Adrenal gland (tissue), 9 donors: ENCODE measurements at regions not wholly inside any gene's neighbourhood (a gene's known extent, or its start where the extent isn't known, plus 50 kb on each side); places are given as distances from the start of the nearest gene placed in this dataset.

ENCODE experiments used
- DNase-seq, 7 donors: peaks; one replicate each; pipeline ENCODE4 v3.0.0-alpha.2; 2019 to 2020
- H3K27ac ChIP-seq, 5 donors: fragments of 200-600 bp; sonication (generic) in 4 of 5; 1 replicate in 3 of 5; 2 replicates in 2 of 5; pipeline versions ENCODE4 v1.5.1 to v1.8.0; 2016 to 2020; ENCODE audit warnings: mild to moderate bottlenecking in 1 of 5
- H3K27me3 ChIP-seq: fragments of 200-600 bp; 2 replicates; pipeline ENCODE4 v1.8.0; 2021
- H3K36me3 ChIP-seq, 2 donors: fragments of 200-600 bp; replicated peaks in 1 of 2; 1 replicate in 1 of 2; 2 replicates in 1 of 2; pipeline versions ENCODE4 v1.5.1 to v1.8.0; 2018 to 2022
- H3K4me1 ChIP-seq, 2 donors: fragments of 200-600 bp; replicated peaks in 1 of 2; 1 replicate in 1 of 2; 2 replicates in 1 of 2; pipeline versions ENCODE4 v1.5.1 to v1.8.0; 2018 to 2021
- H3K4me3 ChIP-seq, 4 donors: fragments of 200-600 bp; sonication (generic) in 3 of 4; one replicate each; pipeline ENCODE4 v1.5.1; 2016 to 2018
- H3K9me3 ChIP-seq, 3 donors: fragments of 200-600 bp; sonication (generic) in 1 of 3; replicated peaks in 1 of 3; 1 replicate in 2 of 3; 2 replicates in 1 of 3; pipeline versions ENCODE4 v1.5.1 to v1.8.0; 2016 to 2021
- POLR2A ChIP-seq, 2 donors: fragments of 450-650 bp; IDR thresholded peaks; one replicate each; pipeline ENCODE4 v1.6.1; 2017; ENCODE audit warnings: antibody characterized with exemption in 2 of 2, mild to moderate bottlenecking in 2 of 2, moderate library complexity in 1 of 2
- WGBS, 4 donors: extraction: QIAGEN DNeasy Blood & Tissue Kit in 2 of 4; methylation state at CpG; one replicate each; pipeline versions ENCODE4 v1.1.5 to v1.1.7; 2013 to 2017; 5-methylcytosine and 5-hydroxymethylcytosine counted together
- intact Hi-C, 2 donors: fragments of 100-400 bp; cut with DNase I; formaldehyde crosslinking; loops; one replicate each; pipeline versions ENCODE4 v1.14.1 to v1.15.0; 2022 to 2023
- TF ChIP-seq, protein P1 (sequence below), 6 experiments: fragments of 450-650 bp in 4 of 6; fragments of 200-600 bp in 2 of 6; sonication (generic) in 1 of 6; IDR thresholded peaks; 1 replicate in 5 of 6; 2 replicates in 1 of 6; pipeline versions ENCODE4 v1.5.1 to v1.8.0; 2016 to 2021; ENCODE audit warnings: antibody characterized with exemption in 6 of 6, mild to moderate bottlenecking in 2 of 6, moderate library complexity in 1 of 6
- donor health status: healthy with polysubstance abuse.
- donor health status: Bipolar disorder and iron deficiency.
- donor health status: DM: yes; HTN: yes; CAD: no.
- donor health status: DM: no; HTN: no; CAD: no.
- donor health status: DM: no; HTN: no; CAD: no.

DNA sequence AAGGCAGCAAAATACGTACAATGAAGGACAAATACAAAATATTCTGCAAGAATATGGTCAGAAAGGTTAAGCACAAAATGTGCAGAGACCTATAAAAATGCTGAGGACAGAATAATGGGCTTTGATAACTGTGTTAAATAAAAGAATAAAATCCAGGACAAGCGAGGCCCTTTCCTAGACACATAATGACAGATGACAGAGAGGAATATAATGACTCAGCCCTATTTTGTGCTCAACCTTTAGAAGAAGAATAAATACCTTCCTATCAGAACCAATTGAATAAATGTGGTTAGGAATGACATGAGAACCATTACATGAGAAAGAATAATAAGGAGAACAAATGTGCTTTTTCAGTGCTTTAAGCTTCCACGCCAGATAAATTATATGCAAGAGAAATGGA, 178.0 kb downstream of the TEX13C start:
- Histone ChIP-seq H3K36me3 (no peaks in the 10 kb centered on the region), H3K4me3 (no peak overlapping the region), H3K27me3 (no peaks in the 10 kb centered on the region), H3K27ac (no peak overlapping the region), H3K4me1 (no peaks in the 10 kb centered on the region), H3K9me3 (no peaks in the 10 kb centered on the region)
- TF ChIP-seq, protein P1, sequence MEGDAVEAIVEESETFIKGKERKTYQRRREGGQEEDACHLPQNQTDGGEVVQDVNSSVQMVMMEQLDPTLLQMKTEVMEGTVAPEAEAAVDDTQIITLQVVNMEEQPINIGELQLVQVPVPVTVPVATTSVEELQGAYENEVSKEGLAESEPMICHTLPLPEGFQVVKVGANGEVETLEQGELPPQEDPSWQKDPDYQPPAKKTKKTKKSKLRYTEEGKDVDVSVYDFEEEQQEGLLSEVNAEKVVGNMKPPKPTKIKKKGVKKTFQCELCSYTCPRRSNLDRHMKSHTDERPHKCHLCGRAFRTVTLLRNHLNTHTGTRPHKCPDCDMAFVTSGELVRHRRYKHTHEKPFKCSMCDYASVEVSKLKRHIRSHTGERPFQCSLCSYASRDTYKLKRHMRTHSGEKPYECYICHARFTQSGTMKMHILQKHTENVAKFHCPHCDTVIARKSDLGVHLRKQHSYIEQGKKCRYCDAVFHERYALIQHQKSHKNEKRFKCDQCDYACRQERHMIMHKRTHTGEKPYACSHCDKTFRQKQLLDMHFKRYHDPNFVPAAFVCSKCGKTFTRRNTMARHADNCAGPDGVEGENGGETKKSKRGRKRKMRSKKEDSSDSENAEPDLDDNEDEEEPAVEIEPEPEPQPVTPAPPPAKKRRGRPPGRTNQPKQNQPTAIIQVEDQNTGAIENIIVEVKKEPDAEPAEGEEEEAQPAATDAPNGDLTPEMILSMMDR (IDR thresholded peaks at IDR 0.05), result no peak
- TF ChIP-seq POLR2A (IDR thresholded peaks at IDR 0.05), result no peak
- 45 to 59% (median 54%) methylated on average over 3 of the region's 3 CpGs for WGBS, 4 donors
- no peak for DNase-seq
- intact Hi-C loops, result no loop called here

DNA sequence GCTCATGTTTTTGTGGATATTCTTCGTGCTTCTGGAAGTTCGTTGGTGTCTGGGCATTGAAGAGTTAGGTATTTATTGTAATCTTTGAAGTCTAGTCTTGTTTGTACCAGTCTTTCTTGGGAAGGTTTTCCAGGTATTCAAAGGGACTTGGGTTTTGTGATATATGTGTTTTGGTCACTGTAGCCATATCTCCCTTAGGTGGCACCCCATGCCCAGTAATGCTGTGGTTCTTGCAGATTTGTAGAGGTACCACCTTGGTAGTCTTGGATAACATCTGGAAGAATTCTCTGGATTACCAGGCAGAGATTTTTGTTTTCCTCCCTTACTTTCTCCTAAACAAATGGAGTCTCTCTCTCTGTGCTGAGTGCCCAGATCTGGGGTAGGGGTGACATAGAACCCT, 184.1 kb downstream of the TEX13C start:
- intact Hi-C loops, result no loop called here
- H3K36me3 ChIP-seq, result no peaks in the 10 kb centered on the region
- H3K9me3 ChIP-seq, result no peaks in the 10 kb centered on the region
- H3K4me1 ChIP-seq, result no peaks in the 10 kb centered on the region
- TF ChIP-seq, protein P1 (IDR thresholded peaks at IDR 0.05), result no peak
- TF ChIP-seq POLR2A (IDR thresholded peaks at IDR 0.05), result no peak
- no peak overlapping the region for H3K27ac ChIP-seq
- DNase-seq, result no peak
- no peak overlapping the region for H3K4me3 ChIP-seq
- WGBS, 4 donors, result 36 to 64% (median 45%) methylated on average over 2 of the region's 2 CpGs
- no peaks in the 10 kb centered on the region for H3K27me3 ChIP-seq

DNA sequence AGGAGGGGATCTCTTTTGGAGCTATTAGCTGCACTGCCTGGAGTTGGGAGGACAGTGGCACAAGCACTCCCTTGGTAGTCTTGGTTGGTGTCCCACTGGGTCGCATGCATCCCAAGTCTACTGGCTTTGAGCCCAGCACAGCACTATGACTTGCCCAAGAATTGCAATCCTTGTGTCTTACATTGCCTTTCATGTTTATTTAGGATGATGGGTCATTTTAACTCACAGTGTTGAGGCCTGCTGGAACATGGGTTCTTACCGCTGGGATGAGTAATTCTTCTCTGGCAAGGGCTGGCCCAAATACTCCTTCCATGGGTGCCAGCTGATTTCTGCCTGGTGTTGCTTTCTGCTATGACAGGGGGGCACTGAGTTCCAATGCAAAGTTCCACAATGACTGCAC, 185.5 kb downstream of the TEX13C start:
- H3K27me3 ChIP-seq, result no peaks in the 10 kb centered on the region
- no peaks in the 10 kb centered on the region for H3K36me3 ChIP-seq
- intact Hi-C loops, result no loop called here
- no peak for DNase-seq
- H3K27ac ChIP-seq, result no peak overlapping the region
- no peak for TF ChIP-seq POLR2A (IDR thresholded peaks at IDR 0.05)
- TF ChIP-seq, protein P1 (IDR thresholded peaks at IDR 0.05), result no peak
- H3K4me1 ChIP-seq, result no peaks in the 10 kb centered on the region
- H3K9me3 ChIP-seq, result no peaks in the 10 kb centered on the region
- no peak overlapping the region for H3K4me3 ChIP-seq
- 81 to 84% (median 83%) methylated on average over 2 of the region's 2 CpGs; no CpG with 5 or more reads in 1 of the 4 donors for WGBS, 4 donors

DNA sequence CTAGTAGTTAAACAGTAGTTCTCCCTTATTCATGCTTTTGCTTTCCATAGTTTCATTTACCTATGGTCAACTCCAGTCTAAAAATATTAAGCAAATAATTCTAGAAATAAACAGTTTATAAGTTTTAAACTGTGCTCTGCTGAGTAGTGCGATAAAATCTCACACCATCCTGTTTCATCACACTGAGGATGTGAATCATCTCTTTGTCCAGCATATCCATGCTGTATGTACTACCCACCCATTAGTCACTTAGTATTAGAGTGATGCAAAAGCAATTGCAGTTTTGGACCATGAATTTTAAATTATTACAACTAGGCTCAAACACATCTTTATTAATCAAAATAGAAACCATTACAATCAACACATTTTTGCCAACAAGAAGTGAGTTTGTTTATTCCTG, 187.4 kb downstream of the TEX13C start:
- H3K27me3 ChIP-seq, result no peaks in the 10 kb centered on the region
- no peaks in the 10 kb centered on the region for H3K4me1 ChIP-seq
- 75 to 96% (median 88%) methylated on average over 1 of the region's 1 CpG for WGBS, 4 donors
- no peaks in the 10 kb centered on the region for H3K9me3 ChIP-seq
- no peak overlapping the region for H3K27ac ChIP-seq
- DNase-seq, result no peak
- no peak overlapping the region for H3K4me3 ChIP-seq
- intact Hi-C loops, result no loop called here
- H3K36me3 ChIP-seq, result no peaks in the 10 kb centered on the region
- TF ChIP-seq, protein P1 (IDR thresholded peaks at IDR 0.05), result no peak
- TF ChIP-seq POLR2A (IDR thresholded peaks at IDR 0.05), result no peak
